Activated T-cell treated with anti-CD3 and anti-CD28 coated beads for 48 hours (primary cell): ENCODE measurements at regions not wholly inside any gene's neighbourhood (a gene's known extent, or its start where the extent isn't known, plus 50 kb on each side); places are given as distances from the start of the nearest gene placed in this dataset.
"Not testable (repeated sequence)": the region's sequence is repeated elsewhere in the genome, so short reads cannot be mapped to it uniquely, and the experiment has no call there.

Experiments
- DNase-seq: peaks from one replicate; pipeline ENCODE4 v3.0.0-alpha.2; 2020; ENCODE audit warnings: low read depth

- DNase-seq = no peak
These were observed 1028.8 kb downstream of the ADGRL2 start for GRCh38 chr1:82829527-82829926.

- no peak for DNase-seq
These were observed 1023.1 kb downstream of the ADGRL2 start for GRCh38 chr1:82823876-82824275.

- no peak for DNase-seq
These were observed 1020.1 kb downstream of the ADGRL2 start for GRCh38 chr1:82820816-82821215.

DNA sequence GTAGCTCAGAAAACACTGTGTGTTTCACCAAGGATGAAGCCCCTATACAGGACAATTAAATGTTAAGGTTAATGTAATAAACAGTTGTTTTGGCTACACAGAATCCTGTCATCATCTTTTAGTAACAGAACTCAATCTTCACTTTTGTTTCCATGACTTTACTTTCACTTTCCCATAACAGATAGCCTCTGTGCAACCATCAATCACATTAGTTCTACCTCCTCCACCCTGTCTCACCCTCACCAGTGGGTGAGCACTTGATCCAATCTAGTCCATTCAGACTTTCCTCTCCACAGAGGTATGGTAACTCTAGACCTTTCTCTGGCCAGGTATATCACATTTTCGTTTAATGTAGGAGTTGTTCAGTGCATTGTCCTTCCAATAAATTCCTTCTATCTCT, 1018.5 kb downstream of the ADGRL2 start:
- no peak for DNase-seq

DNA sequence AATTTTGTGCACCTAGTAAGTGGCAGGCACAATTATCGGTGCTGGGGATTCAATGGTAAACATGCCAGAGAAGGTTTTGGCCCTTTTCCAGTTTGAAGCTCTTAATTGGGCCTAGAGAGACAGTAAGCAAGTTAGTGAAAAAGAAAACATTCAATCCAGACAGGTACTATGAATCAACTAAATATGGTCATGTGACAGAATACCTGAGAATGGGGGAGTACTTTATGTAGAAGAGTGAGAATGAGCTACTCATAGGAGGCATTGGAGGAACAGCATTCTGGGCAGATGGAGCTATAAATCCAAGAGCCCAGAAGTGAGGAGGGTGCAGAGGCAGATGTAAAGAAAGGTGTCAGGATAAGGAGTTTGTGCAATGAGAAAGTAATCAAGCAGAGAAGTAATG, 1017.9 kb downstream of the ADGRL2 start:
- no peak for DNase-seq

DNA sequence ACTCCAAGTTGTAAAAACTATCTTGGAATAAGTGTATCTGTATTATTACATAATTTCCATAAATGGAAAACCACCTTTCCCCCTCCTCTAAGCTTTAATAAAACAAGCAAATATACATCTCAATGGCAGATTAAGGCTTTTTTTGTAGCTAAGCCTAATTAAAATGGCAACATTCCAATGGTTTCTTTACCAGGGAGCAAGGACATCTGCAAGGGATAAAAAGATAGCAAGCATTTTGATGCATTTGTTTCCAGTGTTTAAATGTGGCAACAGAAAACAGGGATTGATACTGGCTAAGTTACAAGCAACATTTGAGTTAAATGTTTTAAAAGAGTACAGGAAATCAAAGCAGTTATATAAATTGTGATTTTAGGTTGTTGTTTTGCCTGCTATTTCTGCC, 1012.7 kb downstream of the ADGRL2 start:
- DNase-seq = no peak

DNA sequence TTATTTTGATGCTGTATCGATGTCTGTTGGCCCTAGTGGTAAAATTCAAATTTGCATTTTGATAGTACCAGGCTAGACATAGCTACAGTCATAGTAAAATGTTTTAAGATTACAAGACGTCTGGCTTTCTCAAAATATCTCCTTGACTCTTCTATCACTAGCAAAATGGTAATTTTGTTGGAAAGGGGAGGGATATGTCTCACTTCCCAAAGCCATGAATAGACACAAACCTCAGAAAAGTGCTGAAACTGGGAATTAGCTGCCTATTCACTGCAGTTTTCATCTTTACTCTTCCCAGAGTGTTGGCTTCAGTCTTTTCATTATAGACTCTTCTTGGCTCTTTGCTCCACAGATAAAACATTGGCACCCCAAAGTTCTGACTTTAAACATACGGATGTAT, 1009.9 kb downstream of the ADGRL2 start:
- DNase-seq = no peak

DNA sequence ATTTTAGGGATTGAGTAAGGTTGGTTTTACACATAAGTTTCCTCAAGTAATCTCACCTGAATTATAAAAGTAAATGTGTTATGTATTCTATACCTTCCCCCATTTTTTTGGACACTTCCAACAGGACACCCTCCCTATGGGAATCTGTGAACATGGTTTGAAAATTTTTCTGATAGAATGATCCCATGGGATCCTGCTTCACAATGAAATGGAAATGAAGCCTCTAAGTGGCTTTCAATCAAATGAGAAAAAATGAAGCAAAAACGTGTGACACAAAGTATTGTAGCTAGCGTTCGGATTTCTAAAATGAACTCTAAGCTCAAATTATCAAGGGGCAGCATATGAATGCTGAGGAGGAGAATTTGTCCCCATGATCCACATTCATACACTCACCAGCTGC, 1006.8 kb downstream of the ADGRL2 start:
- no peak for DNase-seq

GRCh38 chr1:82806133-82806532, 1005.4 kb downstream of the ADGRL2 start:
- no peak for DNase-seq

- DNase-seq = no peak
These were observed 1000.4 kb downstream of the ADGRL2 start for GRCh38 chr1:82801176-82801575.

DNA sequence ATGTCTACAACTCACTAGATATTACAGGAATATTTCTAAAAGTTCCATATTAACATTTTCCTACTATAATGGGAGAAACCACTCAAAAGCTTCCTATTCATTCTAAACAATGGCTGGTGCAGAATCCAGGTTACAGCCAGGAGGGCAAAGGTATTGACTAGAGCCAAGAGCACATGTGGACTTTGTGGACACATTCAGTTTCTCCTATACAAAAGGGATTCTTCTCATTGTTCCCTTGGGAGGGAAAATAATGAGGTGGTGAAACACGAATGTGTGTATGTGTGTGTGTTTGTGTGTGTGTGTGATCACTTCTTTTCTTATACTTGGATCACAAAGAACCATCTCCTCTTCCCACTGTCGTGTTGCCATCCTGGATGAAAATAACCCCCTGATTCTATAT, 1000.0 kb downstream of the ADGRL2 start:
- no peak for DNase-seq

DNA sequence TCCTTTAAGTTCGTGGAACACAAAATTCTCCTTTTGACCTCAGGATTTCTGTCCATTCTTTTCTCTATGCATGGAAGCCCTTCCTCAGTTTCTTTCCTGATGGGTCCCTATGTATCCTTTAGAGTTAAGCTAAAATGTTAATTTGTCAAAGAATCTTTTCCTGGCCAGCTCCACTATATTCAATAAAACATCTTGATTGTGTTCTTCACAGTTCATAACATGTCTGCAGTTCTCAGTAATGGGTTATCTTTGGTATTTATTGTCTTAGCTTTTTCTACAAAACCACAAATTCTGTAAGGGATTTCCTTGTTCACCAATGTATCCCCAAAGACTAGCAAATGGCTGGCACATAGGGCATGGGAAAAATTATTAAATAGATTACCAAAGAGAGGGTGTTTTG, 998.5 kb downstream of the ADGRL2 start:
- DNase-seq = no peak

DNA sequence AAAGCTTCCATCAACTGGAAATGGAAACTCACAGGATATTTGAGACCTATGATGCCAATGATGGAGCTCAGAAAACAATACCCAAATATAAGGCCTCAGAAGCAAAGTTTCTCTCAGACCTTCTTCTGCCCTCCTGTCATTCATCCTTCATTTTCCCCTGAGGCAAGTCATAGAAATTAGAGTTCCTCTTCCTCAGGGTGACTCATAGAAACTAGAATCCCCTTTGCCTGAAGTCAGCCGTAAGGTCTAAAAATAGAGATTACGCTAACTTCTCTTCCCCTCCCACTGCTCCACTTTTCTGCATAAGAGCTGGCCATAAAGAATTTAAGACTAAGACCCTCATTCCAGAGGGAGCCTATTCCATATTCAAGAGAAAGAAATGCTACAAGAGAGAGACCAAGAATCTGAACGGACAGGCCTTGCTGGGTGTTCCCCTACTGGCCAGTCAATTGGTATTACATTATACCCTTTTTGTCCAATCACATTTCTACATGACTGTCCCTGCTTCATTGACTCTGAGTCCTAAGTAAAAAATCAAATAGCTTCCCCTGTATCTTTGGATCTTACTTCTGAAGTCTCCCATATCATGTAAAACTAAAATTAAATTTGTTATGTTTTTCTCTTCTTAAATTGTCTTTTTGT, 994.9 kb downstream of the ADGRL2 start:
- DNase-seq = no peak

- DNase-seq = no peak
These were observed 991.4 kb downstream of the ADGRL2 start for GRCh38 chr1:82792151-82792550.

- DNase-seq = no peak
These were observed 989.8 kb downstream of the ADGRL2 start for GRCh38 chr1:82790556-82790955.

DNA sequence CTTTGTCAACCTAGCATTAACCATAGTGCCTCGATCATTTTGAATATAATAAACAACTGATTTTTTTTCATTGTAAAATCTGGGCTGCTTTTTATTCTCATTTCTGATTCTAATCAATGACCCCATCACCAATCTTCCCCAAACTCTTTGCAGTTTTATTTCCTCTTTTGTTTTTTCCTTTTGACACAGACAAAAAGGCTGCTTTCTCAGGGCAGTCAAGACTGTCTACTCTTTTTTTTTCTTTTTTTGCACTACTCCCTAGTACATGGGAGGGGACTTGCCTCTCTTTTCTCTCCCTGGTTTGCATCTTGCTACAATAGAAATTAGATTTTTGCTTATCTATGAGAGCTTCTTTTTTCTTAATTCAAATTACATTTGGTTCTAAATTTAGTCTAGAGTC, 987.9 kb downstream of the ADGRL2 start:
- DNase-seq = no peak

GRCh38 chr1:82788038-82788437, 987.3 kb downstream of the ADGRL2 start:
- DNase-seq = no peak

- DNase-seq = no peak
These were observed 986.1 kb downstream of the ADGRL2 start for GRCh38 chr1:82786883-82787282.

GRCh38 chr1:82785268-82785790, 984.6 kb downstream of the ADGRL2 start:
- no peak for DNase-seq

GRCh38 chr1:82783044-82783443, 982.3 kb downstream of the ADGRL2 start:
- no peak for DNase-seq

DNA sequence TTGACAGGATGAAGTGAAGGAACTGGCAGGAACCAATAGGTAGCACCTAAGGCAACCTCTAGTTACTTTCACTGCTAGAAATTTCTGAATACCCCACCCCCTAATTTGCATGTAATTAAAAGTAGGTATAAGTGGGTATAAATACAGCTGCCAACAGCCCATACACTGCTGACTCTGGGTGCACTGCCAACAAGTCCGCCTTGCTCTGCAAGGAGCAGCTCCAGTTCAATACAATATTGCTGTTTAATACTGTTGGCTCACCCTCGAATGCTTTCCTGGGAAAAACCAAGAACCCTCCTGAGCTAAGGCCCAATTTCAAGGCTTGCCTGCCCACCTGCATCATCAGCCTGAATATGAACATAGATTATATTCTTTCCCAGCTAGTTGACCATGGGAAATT, 981.9 kb downstream of the ADGRL2 start:
- no peak for DNase-seq

DNA sequence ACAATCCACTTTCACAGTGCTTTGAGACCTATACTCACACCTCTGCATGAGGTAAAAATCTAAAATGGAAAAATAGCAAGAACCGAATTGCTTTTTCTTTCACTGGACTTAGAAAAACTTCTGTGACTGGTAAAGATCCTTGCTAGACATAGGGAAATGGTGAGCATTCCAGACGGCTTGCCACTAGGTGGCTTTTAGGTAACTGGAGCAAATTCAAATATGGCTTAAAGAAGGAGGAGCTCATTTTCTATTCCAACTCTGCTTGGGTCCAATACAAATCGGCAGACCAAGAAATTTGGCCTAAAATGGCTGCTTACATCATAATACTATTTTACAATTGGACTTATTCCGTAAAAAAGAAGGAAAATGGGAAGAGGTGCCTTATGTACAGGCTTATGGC, 977.9 kb downstream of the ADGRL2 start:
- DNase-seq = no peak

- DNase-seq = no peak
These were observed 976.5 kb downstream of the ADGRL2 start for GRCh38 chr1:82777240-82777639.

- DNase-seq = not testable (repeated sequence)
These were observed 976.0 kb downstream of the ADGRL2 start for GRCh38 chr1:82776730-82777129.
